HL-60/S4 treated with retinoic acid at 250 ng/mL for 4 days and 3 days (cell line): ENCODE measurements at regions not wholly inside any gene's neighbourhood (a gene's known extent, or its start where the extent isn't known, plus 50 kb on each side); places are given as distances from the start of the nearest gene placed in this dataset.
"Not testable (repeated sequence)": the region's sequence is repeated elsewhere in the genome, so short reads cannot be mapped to it uniquely, and the experiment has no call there.

Source experiments
- in situ Hi-C: fragments of 300-500 bp; cut with MboI; formaldehyde crosslinking; loops from 2 replicates; pipeline ENCODE4 v1.7.0; 2022; ENCODE audit warnings: low sequenced_read_pairs

DNA sequence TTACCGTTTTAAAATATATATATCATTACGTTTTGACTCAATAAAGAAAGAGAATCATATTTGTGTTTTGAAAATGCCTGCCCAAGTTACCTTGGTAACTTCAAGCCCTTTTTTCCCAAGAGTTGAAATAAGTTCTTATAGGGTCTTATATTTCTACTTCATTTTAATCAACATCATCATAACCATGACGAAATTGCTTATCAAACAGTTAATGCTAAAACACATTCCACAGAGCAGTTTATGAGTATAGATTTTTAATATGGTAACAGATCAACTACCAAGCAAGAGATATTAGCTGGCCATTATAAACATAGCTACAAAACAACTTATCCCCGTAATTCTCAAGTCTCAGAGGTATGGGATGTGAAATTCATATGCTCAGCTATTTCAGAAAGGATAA is 197.9 kb upstream of the LRRTM4 start:
- in situ Hi-C loops, result no loop called here

DNA sequence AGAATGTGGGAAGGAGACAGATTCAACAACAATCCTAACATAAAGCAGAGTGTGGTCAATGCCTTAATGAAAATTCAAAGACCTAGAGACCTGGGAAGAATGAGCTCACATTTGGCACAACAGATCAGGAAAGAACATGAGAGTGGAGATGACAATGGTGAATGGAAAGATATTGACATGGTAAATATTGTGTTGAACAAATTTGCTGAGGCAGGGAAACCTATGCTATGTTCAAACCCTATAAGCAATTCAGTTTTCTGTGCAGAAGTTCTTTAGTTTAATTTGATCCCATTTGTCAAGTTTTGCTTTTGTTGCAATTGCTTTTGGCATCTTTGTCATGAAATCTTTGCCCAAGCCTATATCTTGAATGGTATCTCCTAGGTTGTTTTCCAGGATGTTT is 199.4 kb upstream of the LRRTM4 start:
- in situ Hi-C loops, result no loop called here

DNA sequence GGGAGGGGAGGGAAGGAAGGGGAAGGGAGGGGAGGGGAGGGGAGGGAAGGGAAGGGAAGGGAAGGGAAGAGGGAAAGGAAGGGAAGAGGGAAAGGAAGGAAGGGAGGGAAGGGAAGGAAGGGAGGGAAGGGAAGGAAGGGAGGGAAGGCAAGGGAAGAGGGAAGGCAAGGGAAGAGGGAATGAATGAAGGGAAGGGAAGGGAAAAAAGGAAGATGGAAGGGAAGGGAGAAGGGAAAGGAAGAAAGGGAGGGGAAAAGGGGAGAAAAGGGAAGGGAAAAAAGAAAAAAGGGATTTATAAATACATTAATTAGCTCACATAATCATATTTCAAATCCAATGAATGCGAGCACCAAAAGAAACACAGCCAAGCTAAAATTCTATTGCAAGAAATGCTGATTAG is 202.9 kb upstream of the LRRTM4 start:
- in situ Hi-C loops, result no loop called here

DNA sequence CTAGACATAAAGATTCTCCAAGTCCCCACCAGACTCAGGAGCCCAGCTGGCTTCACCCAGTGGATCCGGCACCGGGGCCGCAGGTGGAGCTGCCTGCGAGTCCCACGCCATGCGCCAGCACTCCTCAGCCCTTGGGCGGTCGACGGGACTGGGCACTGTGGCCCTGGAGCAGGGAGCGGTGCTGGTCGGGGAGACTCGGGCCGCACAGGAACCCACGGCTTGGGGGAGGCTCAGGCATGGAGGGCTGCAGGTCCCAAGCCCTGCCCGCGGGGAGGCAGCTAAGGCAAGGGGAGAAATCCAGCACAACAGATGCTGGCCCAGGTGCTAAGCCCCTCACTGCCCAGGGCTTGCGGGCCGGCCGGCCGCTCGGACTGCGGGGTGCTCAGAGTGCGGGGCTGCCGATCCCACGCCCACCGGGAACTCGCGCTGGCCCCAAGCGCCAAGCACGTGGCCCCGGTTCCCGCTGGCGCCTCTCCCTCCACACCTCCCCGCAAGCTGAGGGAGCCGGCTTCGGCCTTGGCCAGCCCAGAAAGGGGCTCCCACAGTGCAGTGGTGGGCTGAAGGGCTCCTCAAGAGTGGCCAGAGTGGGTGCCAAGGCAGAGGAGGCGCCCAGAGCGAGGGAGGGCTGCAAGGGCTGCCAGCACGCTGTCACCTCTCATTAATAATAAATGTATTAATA is 212.6 kb upstream of the LRRTM4 start:
- in situ Hi-C loops, result not testable (repeated sequence)

DNA sequence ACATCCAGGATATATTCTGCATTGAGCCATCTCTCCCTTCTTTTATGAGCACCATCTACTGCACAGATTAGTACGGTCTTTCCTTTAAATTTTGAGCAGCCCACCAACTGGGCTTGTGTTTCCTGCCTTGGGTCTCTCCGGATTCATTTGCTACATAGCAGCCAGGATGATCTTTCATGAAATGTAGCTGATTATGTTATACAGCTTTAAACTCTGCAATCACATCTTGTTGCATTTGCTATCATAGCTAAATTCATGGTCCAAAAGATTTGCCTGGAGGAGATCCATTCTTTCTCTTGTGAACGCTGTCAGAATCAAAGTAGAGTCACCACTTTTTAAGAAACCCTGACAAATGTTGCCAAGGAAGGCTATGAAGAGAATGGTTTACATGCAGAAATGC is 215.1 kb upstream of the LRRTM4 start:
- in situ Hi-C loops, result no loop called here

DNA sequence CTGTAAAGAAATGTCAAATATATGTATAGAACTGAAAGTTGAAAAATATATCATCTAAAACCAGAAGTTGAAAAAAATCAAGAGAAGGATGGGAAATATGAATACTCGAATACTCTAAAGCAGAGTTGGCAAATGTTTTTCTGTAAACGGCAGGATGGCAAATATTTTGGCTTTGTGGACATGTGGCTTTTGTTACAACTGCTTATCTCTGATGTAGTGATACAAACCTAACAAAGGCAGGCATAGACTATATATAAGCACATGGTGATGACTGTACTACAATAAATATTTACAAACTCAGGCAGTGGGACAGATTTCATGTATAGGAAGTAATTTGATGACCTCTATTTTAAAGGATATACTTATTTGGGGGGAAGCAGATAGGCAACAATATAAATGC is 224.6 kb upstream of the LRRTM4 start:
- in situ Hi-C loops, result no loop called here

DNA sequence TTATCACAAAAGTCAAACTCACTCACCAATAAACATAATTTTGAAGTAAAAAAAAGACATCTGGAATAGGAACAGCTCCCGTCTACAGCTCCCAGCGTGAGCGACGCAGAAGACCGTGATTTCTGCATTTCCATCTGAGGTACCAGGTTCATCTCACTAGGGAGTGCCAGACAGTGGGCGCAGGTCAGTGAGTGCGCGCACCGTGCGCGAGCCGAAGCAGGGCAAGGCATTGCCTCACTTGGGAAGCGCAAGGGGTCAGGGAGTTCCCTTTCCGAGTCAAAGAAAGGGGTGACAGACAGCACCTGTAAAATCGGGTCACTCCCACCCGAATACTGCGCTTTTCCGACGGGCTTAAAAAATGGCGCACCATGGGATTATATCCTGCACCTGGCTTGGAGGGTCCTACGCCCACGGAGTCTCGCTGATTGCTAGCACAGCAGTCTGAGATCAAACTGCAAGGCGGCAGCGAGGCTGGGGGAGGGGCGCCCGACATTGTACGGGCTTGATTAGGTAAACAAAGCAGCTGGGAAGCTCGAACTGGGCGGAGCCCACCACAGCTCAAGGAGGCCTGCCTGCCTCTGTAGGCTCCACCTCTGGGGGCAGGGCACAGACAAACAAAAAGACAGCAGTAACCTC is 231.7 kb upstream of the LRRTM4 start:
- in situ Hi-C loops, result not testable (repeated sequence)

DNA sequence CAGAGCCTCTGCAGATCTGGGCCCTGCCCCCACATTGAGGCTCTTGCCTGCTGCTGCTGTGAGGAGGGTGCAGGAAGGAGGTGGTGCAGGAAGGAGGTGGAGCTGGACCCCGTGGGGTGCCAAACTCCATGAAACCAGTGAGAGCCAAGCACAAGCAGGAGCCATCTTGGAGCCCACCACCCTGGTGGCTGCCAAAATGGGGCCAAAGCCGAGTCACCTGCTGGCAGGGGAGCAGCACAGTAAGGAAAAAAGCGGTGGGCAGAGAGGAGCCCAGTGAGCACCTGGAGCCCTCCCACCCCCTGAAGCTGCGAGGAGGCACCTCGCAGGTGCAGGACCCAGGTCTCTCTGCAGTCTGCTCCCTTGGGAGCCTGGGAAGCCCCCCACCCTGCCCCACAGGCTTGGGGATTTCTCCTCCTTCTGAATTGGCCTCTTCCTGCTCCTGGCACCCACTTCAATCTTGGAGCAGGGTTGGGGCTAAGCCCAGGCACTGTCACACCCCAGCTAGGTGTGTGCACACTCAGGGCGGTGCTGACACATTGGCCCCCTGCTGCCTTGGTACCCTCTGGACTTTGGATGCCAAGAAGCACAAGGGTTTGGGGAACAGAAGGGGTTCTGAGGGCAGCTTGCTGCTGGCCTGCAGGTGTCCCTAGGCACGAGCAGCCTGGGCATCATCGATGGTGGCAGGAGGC is 245.4 kb upstream of the LRRTM4 start:
- in situ Hi-C loops, result no loop called here

DNA sequence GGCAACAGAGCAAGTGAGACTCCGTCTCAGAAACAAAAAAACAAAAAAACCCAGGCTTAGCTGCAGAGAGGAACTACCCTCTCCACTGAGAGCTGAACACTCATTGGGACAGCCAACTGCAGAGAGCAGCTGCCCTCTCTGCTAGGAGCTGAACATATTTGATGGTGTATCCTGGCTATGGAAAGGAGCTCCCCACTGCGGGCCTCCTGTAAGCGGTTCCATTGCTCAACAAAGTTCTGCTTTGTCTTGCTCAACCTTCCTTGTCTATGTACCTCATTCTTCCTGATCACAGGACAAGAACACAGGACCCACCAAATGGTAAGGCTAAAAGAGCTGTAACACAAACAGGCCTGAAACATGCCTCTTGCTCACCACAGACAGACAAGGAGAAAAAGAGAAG is 246.3 kb upstream of the LRRTM4 start:
- in situ Hi-C loops, result no loop called here

DNA sequence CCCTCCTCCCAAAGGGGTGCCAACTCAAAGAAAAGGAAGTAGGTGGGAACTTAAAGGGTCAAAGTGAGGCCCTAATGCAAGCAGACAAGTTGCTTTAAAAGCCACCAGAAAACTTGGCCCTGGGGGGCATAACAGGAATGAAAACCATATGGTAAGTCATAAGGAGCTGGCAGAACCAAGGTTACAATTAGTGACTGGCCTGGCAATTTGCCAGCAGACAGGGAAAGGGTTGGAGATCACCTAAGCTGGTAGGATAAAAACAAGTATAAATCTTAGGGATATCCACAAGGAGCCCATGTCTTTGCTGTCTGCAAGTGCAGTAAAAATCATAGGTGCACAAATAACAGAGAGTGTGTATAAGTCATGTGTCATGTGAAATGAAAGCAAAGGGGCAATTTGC is 256.7 kb upstream of the LRRTM4 start:
- in situ Hi-C loops, result no loop called here

DNA sequence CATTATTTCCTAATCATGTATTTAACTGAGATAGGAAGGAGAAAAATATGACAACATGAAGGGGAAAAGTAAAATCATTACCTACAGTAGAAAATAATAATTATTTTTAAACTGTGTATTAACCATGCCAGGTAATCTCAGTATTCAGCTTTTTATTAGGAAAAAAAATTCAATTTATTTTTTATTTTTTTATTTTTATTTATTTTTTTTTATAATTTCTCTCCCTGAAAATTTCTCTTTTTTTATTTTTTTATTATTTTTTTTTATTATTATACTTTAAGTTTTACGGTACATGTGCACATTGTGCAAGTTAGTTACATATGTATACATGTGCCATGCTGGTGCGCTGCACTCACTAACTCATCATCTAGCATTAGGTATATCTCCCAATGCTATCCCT is 271.3 kb upstream of the LRRTM4 start:
- in situ Hi-C loops, result not testable (repeated sequence)

DNA sequence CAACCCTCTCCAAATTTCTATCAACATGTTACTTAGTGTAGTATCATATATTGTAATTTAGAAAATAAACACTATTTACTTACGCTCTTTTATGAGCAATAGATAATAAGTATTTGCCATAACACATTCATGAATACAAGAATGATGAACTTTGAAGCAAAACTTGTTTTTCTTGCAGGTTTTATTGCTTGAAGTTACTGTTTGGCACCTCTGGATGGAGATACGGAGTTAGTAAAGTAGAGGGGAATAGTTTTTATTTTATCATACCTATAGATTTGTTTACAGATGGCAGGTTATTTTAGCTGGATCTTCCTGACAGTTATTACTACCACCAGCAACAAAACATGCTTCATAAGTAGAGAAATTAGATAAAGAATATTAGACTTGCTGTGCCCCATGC is 274.2 kb upstream of the LRRTM4 start:
- in situ Hi-C loops, result no loop called here

DNA sequence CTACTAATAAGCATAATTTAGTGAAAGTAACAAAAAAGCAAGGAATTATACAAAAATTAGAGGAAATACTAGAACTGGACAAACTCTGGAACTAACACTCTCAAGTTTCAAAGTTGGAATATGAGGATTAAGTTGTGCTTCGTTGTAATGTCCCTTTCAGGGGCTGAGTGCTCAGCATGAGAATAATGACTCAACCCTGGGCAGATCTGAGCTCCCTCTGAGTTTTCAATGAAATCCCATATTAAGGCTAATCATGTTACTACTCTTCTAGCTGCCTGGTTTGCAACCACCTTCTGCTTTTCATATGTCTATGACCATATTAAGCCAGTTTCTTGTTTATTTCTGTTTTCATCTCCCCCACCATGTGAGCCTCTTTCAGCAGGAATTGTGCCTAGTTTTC is 274.9 kb upstream of the LRRTM4 start:
- in situ Hi-C loops, result no loop called here

DNA sequence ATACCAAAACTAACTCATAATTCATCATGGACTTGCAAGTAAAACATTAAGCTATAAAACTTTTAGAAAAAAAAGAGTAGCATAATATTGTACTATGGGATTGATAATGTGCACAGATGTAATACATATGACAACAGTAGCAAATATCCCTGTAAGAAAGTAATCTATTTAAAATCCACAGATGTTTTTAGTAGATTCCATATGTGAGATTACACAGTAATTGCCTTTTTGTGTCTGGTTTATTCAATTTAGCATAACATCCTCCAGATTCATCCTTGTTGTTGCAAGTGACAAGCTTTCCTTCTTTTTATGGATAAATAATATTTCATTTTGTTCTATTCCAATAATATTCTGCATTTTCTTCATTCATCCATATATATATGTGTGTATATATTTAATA is 278.2 kb upstream of the LRRTM4 start:
- in situ Hi-C loops, result no loop called here

DNA sequence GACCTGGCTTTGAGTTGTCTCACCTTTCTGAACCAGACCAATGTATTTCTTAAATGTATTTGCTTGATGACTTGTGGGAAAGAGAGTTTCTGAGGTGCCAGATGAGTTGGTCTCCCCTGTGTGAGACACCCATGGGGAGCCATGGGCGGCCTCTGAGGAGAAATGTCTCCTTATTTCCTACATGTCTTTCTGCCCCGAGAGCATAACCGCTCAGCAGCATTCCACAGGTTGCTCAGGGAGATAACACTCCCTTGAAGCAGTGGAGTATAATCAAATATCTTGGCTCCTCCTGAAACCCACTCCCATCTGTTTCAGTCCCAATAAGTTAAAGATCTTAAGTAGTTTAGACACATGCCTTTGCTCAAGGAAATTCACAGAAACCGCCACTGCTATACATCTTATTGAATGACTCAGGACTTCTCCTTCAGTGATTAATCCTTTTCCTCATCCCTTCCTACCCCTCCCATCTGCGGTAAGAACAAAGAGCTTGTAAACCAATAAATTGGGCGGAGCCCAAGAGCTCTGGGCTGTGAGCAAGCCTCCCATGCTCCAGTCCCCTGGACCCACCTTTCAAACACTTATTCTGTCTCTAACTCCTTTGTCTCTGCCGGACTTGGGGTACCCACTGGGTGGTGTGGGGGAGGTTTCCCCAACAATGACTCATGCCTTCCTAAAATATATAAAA is 285.5 kb upstream of the LRRTM4 start:
- in situ Hi-C loops, result no loop called here

DNA sequence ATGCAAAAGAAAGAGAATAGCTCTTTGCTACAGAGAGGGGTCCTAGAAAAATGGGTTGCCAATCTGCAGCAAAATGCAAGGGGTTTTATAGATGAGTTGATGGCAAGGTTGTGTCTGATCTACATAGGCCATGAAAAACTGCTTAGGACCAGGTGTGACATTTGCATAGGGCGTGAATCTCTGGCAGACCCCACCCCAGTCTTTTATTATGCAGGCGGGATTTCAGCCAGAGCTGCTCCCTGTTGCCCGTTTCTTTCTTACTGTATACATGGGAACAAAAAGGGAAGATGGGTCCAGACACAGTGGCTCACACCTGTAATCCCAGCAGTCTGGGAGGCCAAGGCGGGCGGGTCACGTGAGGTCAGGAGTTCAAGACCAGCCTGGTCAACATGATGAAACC is 286.4 kb upstream of the LRRTM4 start:
- in situ Hi-C loops, result no loop called here

DNA sequence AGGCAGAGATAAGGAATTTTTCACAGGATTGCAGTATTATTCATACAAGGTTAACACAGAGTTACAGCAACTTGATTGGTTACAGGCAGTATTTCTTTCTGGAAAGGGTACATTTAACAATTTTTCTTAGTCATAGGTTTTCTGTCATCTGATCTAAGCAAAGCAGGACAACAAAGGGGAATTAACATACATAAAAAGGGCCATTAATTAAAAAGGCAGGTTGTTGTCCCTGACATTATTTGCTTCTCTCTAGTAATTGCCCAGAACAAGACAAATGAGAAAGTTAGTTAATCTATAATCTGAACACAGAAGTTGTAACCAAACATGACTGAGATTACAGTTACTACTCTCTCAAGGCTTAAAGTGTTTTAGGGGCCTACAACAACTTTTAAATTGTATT is 291.4 kb upstream of the LRRTM4 start:
- in situ Hi-C loops, result no loop called here

DNA sequence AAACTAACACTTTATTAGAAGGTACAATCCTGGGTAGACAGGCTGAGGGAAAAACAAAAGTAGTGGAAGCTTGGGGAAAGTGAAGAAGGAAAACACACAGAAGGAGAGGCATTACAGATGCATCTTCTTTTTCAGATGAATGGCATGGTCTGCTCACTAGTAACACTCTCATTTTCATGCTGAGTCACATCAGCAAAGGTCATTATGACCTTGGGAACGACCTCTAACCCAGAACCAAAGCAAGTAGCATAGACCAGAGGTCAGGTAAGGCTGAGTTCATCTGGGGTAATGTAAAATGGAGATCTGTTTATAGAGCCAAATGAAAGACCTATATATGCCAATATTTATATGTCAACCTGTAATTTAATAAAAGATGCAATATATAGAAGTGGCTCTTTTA is 294.4 kb upstream of the LRRTM4 start:
- in situ Hi-C loops, result no loop called here

DNA sequence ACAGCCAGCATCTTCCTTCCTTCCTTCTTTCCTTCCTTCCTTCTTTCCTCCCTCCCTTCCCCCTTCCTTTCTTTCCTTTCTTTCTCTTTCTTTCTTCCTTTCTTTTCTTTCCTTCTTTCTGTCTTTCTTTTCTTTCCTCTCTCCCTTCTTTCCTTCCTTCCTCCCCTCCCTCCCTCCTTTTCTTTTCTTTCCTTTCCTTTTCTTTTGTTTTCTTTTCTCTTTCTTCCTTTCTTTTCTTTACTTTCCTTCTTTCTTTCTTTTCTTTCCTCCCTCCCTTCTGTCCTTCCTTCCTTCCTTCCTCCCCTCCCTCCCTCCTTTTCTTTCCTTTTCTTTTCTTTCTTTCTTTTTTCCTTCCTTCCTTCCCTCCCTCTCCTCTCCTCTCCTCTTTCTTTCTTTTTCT is 296.0 kb upstream of the LRRTM4 start:
- in situ Hi-C loops, result no loop called here

DNA sequence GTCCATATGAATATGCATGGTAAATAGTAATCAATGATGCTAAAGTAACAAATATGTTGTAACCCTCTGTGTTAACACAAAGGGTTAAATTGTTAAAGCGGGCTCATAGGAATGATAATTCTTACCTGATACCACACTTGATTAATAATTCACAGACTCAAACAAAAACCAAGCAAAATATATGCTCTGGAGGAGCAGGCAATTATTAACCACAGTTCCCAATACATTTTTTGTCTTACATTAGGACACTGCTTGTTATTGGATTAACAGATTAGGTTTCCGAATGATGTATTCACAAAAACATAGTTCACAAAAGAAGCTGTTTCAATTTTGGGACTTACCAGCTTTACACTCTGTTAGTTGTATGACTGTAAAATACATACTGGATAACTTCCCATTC is 300.9 kb upstream of the LRRTM4 start:
- in situ Hi-C loops, result no loop called here

DNA sequence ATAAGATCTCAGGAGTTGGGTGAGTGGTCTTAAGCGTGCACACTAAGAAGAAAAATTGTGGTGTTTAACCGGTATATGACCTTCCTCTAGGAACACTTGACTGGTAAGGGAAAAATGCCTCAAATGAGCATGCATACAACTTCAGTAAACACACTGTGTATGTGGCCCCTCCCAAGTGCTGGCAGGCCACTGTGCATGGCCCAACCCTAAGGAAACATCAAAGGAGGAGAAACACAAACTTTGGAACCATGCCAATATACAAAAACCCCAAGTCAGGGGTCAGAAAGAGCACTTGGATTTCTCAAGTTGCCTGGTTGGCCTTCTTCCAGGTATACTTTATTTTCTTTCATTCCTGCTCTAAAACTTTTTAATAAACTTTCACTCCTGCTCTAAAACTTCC is 308.9 kb upstream of the LRRTM4 start:
- in situ Hi-C loops, result no loop called here

DNA sequence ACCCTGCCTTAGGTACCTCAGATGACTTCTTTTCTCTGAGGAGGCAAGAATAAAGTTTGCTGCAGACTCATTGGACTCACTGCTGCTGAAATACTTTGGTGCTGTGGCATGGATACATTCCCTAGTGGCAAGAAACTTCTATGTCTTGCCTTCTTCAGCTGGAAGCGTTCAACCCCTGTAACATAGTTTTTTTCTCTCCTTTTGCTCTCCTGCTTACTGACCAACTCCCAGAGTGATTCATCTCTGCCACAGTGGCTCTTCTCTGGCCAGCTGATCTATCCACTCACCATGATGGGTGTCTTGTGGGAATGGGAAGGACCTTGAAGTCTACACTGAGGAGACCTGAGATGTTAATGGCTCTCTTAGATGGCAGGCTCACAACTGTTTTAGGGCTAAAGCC is 309.3 kb upstream of the LRRTM4 start:
- in situ Hi-C loops, result no loop called here
